Prostate gland (tissue), 2 donors: ENCODE measurements at regions not wholly inside any gene's neighbourhood (a gene's known extent, or its start where the extent isn't known, plus 50 kb on each side); places are given as distances from the start of the nearest gene placed in this dataset.

Experiments used
- DNase-seq: peaks from one replicate; pipeline ENCODE4 v3.0.0-alpha.2; 2019; ENCODE audit warnings: low spot score
- H3K27ac ChIP-seq, 2 donors: fragments of 200-600 bp; sonication (generic); 2 replicates each; pipeline ENCODE4 v1.5.1; 2017 to 2019
- H3K27me3 ChIP-seq: fragments of 200-600 bp; sonication (generic); replicated peaks from 2 replicates; pipeline ENCODE4 v1.5.1; 2019; ENCODE audit not compliant: insufficient read depth
- H3K36me3 ChIP-seq, 2 donors: fragments of 200-600 bp; sonication (generic); 1 replicate in 1 of 2; 2 replicates in 1 of 2; pipeline versions ENCODE4 v1.5.1 to v1.8.1; 2017 to 2019
- H3K4me1 ChIP-seq: fragments of 200-600 bp; sonication (generic); replicated peaks from 2 replicates; pipeline ENCODE4 v1.5.1; 2019
- H3K4me3 ChIP-seq, 2 donors: fragments of 200-600 bp; sonication (generic); 2 replicates each; pipeline ENCODE4 v1.5.1; 2017 to 2019
- H3K9me3 ChIP-seq: fragments of 200-600 bp; sonication (generic); 2 replicates; pipeline ENCODE4 v1.5.1; 2017
- POLR2A ChIP-seq: fragments of 450-650 bp; IDR thresholded peaks from one replicate; pipeline ENCODE4 v1.6.1; 2016; ENCODE audit warnings: antibody characterized with exemption, mild to moderate bottlenecking
- POLR2AphosphoS5 ChIP-seq: sonication (generic); formaldehyde crosslinking; IDR thresholded peaks from one replicate; pipeline ENCODE4 v1.6.1; 2017; ENCODE audit warnings: antibody characterized with exemption
- whole genome bisulfite sequencing: methylation state at CpG from one replicate; pipeline ENCODE4 v1.1.5; 2018; 5-methylcytosine and 5-hydroxymethylcytosine counted together
- intact Hi-C: fragments of 100-400 bp; cut with DNase I; formaldehyde crosslinking; loops from one replicate; pipeline ENCODE4 v1.14.2; 2022
- TF ChIP-seq, protein P1 (sequence below), 4 experiments: fragments of 200-600 bp in 2 of 4; fragments of 450-650 bp in 2 of 4; sonication (generic) in 2 of 4; IDR thresholded peaks; 1 replicate in 3 of 4; 2 replicates in 1 of 4; pipeline ENCODE4 v1.5.1; 2016 to 2019; ENCODE audit warnings: antibody characterized with exemption in 4 of 4, mild to moderate bottlenecking in 2 of 4, moderate library complexity in 2 of 4

DNA sequence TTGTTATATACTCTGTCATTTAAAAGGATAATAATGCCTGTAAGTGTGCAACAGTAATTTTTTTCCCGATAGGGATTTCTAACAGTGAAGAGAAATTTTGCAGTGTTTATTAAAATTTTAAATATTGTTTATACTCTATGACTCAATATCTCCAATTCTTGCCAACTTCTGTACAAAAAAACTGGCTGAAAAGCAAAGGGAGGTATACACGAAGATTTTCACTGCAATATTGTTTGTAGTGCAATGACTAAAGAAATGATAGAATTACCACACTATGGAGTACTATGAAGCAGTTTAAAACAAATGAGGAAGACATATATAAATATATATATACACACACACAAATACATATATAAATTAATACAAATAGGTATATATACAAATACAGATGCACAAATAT, 187.9 kb upstream of the IL15 start:
- TF ChIP-seq, protein P1, sequence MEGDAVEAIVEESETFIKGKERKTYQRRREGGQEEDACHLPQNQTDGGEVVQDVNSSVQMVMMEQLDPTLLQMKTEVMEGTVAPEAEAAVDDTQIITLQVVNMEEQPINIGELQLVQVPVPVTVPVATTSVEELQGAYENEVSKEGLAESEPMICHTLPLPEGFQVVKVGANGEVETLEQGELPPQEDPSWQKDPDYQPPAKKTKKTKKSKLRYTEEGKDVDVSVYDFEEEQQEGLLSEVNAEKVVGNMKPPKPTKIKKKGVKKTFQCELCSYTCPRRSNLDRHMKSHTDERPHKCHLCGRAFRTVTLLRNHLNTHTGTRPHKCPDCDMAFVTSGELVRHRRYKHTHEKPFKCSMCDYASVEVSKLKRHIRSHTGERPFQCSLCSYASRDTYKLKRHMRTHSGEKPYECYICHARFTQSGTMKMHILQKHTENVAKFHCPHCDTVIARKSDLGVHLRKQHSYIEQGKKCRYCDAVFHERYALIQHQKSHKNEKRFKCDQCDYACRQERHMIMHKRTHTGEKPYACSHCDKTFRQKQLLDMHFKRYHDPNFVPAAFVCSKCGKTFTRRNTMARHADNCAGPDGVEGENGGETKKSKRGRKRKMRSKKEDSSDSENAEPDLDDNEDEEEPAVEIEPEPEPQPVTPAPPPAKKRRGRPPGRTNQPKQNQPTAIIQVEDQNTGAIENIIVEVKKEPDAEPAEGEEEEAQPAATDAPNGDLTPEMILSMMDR (IDR thresholded peaks at IDR 0.05) = no peak
- TF ChIP-seq POLR2AphosphoS5 (no peak), POLR2A (no peak)

DNA sequence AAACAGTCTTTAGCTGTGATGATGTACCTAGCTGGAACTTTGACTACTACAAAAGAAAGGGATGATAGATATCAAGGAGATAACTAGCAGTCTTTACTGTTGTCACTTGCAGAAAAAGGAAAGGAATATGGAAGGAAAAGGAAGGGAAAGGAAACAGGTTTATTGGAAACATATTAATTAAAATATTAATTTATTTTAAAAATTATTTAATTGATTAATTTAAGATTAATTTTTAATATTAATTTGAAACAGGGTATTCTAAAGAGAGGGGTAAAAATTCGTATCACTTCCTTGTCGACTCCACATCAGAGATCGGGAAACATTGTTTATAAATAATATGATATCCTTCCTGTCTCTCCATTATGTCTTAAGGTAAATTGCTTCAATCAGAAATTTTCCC, 186.5 kb upstream of the IL15 start:
- Histone ChIP-seq H3K9me3 (no peaks in the 10 kb centered on the region), H3K4me3 (no peak overlapping the region), H3K27me3 (no peaks in the 10 kb centered on the region), H3K4me1 (no peaks in the 10 kb centered on the region), H3K27ac (no peak overlapping the region), H3K36me3 (no peaks in the 10 kb centered on the region)
- TF ChIP-seq POLR2A (no peak), POLR2AphosphoS5 (no peak)
- TF ChIP-seq, protein P1 (IDR thresholded peaks at IDR 0.05) = no peak
- intact Hi-C loops = no loop called here
- no peak for DNase-seq
- WGBS = 83% methylated on average over 3 of the region's 3 CpGs

More for the DNA sequence above, 187.9 kb upstream of the IL15 start:
- Histone ChIP-seq H3K36me3 (no peaks in the 10 kb centered on the region), H3K27ac (no peak overlapping the region), H3K4me3 (no peak overlapping the region), H3K9me3 (no peaks in the 10 kb centered on the region), H3K4me1 (no peaks in the 10 kb centered on the region), H3K27me3 (no peaks in the 10 kb centered on the region)
- whole genome bisulfite sequencing = 80% methylated on average over 2 of the region's 2 CpGs
- no peak for DNase-seq
- intact Hi-C loops = no loop called here

DNA sequence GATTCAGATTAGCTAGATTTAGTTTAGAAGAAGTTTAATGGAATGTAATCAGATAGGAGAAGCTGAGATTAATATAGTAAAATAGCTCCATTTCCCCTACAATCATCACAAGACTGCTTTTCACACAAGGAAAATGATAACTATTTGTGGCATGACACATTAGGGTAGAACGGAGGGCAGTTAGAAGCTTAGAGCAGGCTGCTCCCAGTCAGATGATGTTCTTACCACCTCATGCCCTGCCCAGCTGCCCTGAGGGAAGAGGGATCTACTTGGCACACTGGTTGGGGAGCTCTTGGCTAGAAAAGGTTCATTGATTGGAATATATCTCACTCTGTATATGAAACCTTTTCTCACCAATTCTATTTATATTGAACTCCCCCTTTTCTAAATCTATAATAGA, 180.7 kb upstream of the IL15 start:
- intact Hi-C loops = no loop called here
- WGBS = 28% methylated on average over 1 of the region's 1 CpG
- TF ChIP-seq, protein P1 (IDR thresholded peaks at IDR 0.05) = no peak
- TF ChIP-seq POLR2A (no peak), POLR2AphosphoS5 (no peak)
- no peak for DNase-seq
- H3K9me3 ChIP-seq = no peaks in the 10 kb centered on the region
- no peaks in the 10 kb centered on the region for H3K27me3 ChIP-seq
- no peaks in the 10 kb centered on the region for H3K4me1 ChIP-seq
- no peak overlapping the region for H3K4me3 ChIP-seq
- H3K36me3 ChIP-seq = no peaks in the 10 kb centered on the region
- H3K27ac ChIP-seq = no peak overlapping the region

DNA sequence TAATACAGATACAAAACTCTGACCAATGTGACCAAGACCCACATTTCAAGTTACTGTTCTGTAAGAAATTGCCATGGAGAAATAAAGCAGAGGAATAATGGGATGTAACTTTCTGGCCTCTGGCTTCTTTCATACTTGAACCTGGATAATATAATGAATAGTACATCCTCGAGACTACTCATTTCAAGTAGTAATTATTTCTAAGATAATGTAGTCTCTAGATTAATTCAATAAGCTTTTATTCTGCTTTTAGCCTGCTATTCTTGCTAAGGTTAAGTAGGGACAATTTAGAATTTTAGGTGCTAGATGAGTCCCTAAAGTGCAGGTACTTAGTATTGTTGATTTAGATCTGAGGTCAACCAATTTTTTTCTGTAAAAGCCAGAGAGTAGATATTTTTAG, 178.7 kb upstream of the IL15 start:
- Histone ChIP-seq H3K9me3 (no peaks in the 10 kb centered on the region), H3K4me3 (no peak overlapping the region), H3K36me3 (no peaks in the 10 kb centered on the region), H3K4me1 (no peaks in the 10 kb centered on the region), H3K27ac (no peak overlapping the region), H3K27me3 (no peaks in the 10 kb centered on the region)
- intact Hi-C loops = no loop called here
- 92% methylated on average over 1 of the region's 1 CpG for WGBS
- TF ChIP-seq, protein P1 (IDR thresholded peaks at IDR 0.05) = no peak
- TF ChIP-seq POLR2AphosphoS5 = no peak
- no peak for DNase-seq

DNA sequence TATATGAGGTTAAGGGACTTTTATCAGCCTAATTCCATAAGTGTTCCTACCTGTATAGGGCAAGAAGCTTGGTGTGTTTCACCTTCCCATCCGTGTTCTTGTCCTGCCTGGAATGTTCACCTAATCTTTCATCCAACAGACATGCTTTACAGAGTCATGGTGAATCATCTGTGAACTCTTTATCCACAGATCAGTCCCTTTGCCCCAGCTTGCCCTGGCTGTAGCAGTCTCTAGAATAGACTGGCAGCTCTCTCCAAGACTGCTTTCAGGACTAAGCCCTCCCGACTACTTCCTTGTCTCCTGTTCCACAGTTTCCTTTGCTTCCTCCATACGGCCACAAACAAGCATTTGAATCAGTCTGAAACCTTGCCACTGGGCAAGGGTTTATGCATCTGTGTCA, 177.9 kb upstream of the IL15 start:
- Histone ChIP-seq H3K36me3 (no peaks in the 10 kb centered on the region), H3K4me1 (no peaks in the 10 kb centered on the region), H3K27ac (no peak overlapping the region), H3K27me3 (no peaks in the 10 kb centered on the region), H3K4me3 (no peak overlapping the region), H3K9me3 (no peaks in the 10 kb centered on the region)
- 51% methylated on average over 3 of the region's 3 CpGs for WGBS
- intact Hi-C loops = no loop called here
- no peak for DNase-seq
- TF ChIP-seq POLR2AphosphoS5 (no peak), POLR2A (no peak)
- TF ChIP-seq, protein P1 (IDR thresholded peaks at IDR 0.05) = no peak
